GM11168 (cell line): ENCODE measurements at regions not wholly inside any gene's neighbourhood (a gene's known extent, or its start where the extent isn't known, plus 50 kb on each side); places are given as distances from the start of the nearest gene placed in this dataset.
"Not testable (repeated sequence)": the region's sequence is repeated elsewhere in the genome, so short reads cannot be mapped to it uniquely, and the experiment has no call there.

Experiments
- in situ Hi-C: fragments of 300-500 bp; cut with MboI; formaldehyde crosslinking; loops from one replicate; pipeline ENCODE4 v1.12.0; 2022; ENCODE audit warnings: low sequenced_read_pairs; ENCODE audit not compliant: unreplicated experiment

DNA sequence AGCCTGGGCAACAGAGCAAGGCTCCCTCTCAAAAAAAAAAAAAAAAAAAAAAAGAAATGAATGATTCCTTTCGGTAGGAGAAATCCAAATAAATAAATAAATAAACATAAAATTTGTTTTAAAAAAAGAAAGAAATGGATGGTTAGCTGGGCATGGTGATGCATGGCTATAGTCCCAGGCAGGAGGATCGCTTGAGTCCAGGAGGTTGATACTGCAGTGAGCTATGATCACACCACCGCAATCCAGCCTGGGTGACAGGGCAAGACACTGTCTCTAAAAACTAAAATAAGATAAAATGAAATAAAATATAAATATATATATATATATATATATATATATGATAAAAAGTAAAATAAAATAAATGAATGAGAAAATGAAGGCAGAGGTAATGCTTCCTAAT is 264.1 kb downstream of the GOLGA6L6 start:
- in situ Hi-C loops, result not testable (repeated sequence)

DNA sequence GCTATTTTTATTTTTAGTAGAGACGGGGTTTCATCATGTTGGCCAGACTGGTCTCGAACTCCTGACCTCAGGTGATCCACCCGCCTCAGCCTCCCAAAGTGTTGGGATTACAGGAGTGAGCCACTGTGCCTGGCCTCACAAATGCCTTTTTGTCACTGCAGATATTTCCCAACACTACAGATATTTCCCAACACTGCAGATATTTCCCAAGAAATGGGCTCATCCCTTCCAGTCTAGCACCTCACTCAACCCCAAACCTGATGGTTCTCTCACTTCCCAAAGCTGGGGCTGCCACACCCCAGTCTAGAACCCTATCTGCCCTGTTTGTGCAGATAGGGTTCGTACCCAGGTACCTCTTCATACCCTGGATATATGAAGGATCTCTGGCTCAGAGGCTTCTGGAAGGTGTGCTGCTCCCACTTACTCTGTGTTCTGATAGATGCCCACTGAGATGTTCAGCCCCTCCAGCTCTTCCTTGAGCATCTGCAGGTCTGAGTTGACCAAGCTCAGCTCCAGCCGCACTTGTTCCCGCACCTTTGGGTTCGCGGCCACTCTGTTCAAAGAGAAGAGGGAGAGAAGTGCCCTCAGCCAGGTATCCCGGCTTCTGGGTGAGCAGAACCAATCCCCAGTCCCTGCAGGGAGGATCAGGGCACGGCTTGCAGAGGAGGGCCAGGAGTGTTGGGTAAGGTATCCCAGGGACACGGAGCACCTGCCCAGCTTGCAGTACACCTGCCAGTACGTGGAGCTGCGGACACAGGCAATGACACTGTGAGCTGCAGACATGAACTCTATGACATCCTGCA is 265.1 kb downstream of the GOLGA6L6 start:
- in situ Hi-C loops, result not testable (repeated sequence)

DNA sequence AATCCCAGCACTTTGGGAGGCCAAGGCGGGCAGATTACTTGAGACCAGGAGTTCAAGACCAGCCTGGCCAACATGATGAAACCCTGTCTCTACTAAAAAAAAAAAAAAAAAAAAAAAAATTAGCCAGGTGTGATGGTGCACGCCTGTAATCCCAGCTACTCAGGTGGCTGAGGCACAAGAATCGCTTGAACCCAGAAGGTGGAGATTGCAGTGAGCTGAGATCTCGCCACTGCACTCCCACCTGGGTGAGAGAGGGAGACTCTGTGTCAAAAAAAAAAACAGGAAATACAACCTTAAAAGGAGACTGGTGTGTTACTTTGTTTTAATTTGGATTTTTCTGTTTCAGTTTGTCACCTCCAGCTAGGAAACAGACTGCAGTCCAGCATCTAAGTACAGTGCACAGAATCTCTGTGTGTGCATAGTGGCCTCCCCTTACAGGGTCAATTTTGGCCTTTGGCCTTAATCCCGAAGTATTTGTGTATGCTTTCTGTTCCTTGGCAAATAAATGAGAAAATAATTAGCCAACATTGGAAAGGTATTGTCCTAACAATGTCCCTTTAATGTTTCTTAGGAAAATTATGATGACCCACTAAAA is 266.1 kb downstream of the GOLGA6L6 start:
- in situ Hi-C loops, result not testable (repeated sequence)

DNA sequence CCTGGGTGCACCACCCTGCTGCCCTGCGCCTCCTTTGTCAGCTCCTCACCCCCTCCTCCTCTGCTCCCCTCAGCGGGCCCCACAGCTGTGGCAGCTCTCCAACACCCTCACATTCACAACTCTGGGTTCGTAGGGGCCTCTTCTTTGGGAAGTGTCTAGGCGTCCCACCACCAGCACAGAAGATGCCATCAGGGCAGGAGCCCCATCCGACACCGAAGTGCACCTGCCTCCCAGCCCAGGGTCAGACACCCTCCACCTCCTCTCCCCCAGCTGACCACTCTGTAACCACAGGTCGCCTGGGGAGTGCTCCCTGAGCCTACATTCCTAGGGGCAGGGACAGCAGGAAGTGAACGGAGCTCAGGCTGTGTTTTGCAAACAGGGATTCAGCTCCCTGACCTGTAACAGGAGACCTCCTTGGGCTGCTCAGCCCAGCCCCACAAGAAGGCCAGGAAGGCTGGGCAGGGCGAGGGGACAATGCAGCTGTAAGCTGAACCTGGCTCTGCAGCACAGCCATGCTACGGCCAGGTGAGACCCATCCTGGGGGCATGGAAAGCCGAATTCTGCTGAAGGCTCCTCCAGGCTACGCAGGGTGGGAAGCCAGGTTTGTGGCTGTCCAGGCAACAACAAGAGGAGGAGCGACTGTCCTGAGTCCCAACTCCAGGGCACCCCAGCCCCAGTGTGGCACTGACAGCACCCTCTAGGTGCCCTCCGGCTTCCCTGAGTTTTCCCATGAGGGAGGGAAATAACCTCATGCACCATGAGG is 269.0 kb downstream of the GOLGA6L6 start:
- in situ Hi-C loops, result no loop called here

DNA sequence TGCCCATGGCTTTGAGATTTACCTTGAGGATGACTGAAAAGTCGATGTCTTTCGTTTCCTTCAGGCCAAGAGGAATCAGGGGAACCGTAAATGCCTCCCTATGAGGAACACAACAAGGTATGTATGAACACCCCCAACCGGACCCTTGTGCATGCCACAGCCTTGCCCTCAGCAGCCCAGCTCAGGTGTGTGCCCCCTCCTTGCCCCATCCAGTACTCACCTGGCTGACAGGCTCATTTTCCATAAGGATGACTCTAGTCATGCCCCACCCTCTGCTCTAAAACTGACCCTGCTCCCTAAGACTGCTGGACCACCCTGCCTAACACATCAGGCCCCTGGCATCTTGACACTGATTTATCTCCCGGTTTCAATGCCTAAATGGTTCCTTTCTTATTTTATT is 270.0 kb downstream of the GOLGA6L6 start:
- in situ Hi-C loops, result no loop called here

DNA sequence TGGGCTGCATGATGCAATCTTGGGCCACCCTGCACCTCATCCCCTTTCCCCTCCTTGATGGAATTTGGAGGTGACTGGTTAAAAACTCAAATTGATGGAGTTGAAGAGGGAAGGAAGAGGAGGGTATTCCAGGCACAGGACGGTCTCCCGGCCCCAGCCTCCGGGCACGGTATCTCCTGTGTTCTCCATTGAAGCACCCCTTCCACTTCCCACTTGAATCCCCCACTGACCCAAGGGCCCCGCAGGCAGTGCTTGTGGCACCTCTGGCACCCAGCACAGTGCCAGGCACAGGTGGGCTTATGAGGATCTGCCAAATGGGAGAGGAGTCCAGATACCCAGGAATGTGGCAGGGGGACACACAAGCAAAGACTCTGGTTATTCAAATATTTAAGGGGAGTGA is 271.6 kb downstream of the GOLGA6L6 start:
- in situ Hi-C loops, result not testable (repeated sequence)

DNA sequence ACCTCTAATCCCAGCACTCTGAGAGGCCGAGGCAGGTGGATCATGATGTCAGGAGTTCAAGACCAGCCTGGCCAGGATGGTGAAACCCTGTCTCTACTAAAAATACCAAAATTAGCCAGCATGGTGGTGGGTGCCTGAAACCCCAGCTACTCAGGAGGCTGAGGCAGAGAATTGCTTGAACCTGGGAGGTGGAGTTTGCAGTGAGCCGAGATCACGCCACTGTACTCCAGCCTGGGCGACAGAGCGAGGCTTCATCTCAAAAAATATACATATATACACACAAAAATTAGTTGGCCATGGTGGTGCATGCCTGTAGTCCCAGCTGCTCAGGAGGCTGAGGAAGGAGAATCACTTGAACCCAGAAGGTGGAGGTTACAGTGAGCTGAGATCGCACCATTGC is 273.6 kb downstream of the GOLGA6L6 start:
- in situ Hi-C loops, result not testable (repeated sequence)

DNA sequence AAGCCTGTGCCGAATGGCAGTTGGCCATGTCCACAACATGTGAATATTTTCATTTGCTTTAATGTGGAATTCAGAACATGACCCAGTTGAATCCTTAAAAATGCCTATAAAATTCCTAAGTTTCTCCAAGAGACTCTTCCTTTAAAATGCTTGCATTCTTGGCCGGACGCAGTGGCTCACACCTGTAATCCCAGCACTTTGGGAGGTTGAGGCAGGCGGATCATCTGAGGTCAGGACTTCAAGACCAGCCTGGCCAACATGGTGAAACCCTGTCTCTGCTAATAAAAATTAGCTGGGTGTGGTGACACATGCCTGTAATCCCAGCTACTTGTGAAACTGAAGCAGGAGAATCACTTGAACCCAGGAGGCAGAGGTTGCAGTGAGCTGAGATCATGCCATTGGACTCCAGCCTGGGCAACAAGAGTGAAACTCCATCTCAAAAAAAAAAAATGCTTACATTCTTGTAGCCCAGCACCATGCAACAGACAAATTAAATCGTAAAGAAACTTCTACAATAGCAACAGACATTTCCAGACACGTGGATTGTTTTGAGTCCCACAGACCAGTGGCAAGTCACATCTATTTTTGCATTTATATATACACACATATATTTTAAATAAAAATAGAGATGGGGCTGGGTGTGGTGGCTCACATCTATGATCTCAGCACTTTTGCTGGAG is 274.4 kb downstream of the GOLGA6L6 start:
- in situ Hi-C loops, result not testable (repeated sequence)

DNA sequence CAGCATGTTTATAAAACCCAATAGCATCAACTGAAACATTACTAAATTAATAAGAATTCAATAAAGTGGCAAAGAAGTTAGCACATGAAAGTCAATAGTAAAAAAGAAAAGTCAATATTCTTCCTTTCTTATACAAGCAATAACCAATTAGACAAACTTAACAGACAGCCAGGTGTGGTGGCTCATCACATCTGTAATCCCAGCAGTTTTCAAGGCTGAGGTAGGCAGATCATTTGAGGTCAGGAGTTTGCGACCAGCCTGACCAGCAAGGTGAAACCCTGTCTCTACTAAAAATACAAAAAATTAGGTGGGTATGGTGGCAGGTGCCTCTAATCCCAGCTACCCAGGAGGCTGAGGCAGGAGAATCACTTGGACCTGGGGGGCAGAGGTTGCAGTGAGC is 275.9 kb downstream of the GOLGA6L6 start:
- in situ Hi-C loops, result not testable (repeated sequence)

DNA sequence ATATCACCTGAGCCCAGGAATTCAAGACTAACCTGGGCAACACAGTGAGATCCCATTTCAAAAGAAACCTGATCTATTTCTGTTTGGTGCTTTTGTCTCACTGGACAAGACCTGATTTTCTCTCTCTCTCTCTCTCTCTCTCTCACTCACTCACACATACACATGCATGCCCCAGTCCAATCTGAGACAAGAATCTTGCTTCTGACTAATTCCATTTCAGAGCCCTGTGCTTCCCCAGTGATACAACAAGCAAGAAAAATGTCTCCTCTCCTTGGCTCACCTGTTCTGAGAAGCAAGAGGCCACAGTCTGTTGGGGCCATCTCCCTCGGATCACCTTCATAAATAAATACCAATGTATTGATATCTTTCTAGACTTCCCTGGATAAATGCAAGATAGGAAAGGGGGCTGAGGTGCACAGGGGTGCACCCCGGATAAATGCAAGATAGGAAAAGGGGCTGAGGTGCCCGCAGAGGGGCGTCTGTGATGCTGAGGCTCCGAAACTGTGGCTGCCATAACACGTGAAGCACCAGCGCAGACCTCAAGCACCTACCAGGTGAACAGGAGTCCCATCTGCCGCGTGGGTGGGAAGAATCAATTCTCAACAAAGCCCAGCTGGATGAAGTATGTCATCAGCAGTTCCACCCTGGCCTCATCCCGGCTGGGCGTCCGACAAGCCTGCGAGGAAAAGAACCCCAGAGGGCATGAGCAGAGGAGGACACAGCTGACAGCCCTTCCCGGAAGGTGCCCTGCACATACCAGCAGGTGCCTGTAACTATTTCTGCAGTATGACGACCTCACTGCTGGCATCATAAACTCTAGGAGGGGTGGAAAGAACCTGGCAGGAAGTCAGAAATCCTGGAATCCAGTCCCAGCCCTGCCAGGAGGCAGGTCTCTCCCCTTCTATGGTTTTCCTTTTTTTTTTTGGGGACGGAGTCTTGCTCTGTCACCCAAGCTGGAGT is 280.0 kb downstream of the GOLGA6L6 start:
- in situ Hi-C loops, result not testable (repeated sequence)

DNA sequence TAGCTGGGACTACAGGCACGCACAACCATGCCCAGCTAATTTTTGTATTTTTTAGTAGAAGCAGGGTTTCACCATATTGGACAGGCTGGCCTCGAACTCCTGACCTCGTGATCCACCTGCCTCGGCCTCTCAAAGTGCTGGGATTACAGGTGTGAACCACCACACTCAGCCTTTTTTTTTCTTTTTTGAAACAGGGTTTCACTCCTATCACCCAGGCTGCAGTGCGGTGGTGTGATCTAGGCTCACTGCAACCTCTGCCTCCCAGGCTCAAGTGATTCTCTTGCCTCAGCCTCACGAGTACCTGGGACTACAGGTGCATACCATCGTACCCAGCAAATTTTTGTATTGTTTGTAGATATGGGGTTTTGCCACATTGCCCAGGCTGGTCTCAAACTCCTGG is 280.9 kb downstream of the GOLGA6L6 start:
- in situ Hi-C loops, result not testable (repeated sequence)

DNA sequence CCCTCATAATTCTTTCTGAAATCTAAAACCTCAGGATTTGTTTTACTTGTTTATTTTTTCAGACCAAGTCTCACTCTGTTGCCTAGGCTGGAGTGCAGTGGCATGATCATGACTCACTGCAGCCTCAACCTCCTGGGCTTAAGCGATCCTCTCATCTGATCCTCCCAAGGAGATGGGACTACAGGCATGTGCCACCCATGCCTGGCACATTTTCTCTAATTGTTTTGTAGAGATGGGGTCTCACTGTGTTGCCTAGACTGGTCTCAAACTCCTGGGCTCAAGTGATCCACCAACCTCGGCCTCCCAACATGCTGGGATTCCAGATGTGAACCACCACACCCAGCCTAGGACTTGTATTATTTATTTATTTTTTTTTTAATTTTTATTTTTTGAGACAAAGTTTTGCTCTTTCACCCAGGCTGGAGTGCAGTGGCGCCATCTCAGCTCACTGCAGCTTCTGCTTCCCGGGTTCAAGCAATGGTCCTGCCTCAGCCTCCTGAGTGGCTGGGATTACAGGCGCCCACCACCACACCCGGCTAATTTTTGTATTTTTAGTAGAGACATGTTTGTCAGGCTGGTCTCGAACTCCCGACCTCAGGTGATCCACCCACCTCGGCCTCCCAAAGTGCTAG is 281.9 kb downstream of the GOLGA6L6 start:
- in situ Hi-C loops, result not testable (repeated sequence)

DNA sequence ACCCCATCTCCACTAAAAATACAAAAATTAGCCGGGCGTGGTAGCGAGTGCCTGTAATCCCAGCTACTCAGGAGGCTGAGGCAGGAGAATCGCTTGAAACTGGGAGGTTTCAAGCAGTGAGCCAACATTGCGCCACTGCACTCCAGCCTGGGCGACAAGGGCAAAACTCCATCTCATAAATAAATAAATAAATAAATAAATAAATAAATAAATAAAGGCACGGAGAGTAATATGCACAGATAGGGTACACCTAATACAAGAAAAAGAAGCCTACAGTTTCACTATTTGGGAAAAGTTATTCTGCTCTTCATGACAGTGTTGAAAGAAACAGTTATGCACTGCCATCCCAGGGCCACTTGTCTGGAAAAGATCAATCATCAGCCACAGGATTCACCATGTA is 285.2 kb downstream of the GOLGA6L6 start:
- in situ Hi-C loops, result not testable (repeated sequence)

DNA sequence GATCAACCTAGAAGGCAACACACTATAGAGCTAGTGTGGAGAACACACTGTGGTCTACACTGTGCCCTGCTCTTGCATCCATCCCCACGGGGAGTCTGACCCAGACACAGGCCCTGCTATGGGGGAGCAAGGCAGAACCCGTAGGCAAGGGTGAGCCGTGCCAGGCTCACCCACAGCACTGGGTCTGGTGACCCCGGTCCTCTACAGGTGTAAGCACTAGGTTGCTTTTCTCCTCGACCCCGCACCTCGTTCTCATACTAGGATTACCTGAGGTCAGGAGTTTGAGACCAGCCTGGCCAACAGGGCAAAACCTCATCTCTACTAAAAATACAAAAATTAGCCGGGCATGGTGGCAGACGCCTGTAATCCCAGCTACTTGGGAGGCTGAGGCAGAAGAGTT is 286.0 kb downstream of the GOLGA6L6 start:
- in situ Hi-C loops, result not testable (repeated sequence)

DNA sequence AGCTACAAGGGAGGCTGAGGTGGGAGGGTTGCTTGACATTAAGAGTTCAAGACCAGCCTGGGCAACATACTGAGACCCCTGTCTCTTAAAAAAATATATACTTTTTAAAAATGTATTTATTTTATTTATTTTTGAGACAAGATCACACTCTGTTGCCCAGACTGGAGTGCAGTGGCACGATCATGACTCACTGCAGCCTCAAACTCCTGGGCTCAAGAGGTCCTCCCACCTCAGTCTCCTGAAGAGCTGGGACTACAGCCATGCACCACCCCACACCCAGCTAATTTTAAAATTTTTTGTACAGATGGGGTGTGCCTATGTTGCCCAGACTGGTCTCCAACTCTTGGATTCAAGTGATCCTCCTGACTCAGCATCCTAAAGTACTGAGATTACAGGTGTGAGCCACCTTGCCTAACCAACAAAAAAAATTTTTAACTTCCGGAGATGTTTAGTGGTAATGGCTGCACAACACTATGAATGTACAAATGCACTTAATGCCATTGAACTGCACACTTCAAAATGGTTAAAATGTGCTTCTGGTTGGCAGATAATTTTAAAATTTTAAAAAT is 288.5 kb downstream of the GOLGA6L6 start:
- in situ Hi-C loops, result not testable (repeated sequence)

DNA sequence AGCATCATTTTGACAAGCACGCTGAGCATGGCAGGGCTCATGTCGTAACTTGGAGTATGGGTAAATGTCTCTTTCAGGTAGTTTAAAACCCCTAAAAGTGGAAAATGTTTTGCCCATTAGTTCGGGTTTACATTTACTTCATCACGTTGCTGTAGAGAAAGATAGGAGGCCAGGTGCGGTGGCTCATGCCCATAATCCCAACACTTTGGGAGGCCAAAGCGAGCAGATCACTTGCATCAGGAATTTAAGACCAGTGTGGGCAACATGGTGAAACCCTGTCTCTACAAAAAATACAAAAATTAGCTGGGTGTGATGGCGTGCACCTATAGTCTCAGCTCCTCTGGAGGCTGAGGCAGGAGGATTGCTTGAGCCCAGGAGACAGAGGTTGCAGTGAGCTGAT is 289.6 kb downstream of the GOLGA6L6 start:
- in situ Hi-C loops, result not testable (repeated sequence)

DNA sequence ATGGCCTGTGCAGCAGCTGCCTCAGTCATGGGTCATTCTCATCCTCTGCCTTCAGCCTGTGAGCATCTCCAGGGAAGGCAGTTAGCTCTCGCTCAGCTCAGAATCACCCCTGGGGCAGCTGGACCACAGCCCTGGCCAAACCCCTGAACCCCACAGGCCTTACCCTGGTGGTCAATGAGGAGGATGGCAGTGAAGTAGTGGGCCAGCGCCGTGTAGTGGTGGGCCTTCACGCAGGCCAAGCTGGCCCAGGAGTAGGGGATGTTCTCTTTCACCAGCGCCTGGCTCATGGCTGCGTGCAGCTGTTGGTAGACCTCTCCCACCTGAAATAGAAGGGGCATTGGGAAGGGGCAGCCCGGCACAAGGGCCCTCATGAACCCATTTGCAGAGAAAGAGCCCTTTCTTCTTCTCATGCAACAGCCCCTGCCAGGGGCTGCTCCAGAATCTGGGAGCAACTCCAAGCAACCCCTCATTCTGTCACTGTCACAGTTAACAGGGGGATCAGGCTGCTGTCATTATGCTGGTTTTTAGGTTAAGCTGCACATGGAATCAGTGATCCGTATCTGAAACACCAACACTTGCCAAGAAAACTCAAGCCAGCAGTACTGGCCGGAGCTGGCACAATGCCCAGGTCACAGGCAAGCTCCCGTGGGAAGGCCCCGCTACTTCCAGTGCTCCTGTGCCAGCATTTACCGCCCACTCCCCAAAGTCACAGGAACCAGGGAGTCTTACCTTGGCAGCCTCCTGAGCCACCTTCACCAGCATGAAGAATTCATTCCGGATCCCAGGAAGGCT is 290.2 kb downstream of the GOLGA6L6 start:
- in situ Hi-C loops, result not testable (repeated sequence)

DNA sequence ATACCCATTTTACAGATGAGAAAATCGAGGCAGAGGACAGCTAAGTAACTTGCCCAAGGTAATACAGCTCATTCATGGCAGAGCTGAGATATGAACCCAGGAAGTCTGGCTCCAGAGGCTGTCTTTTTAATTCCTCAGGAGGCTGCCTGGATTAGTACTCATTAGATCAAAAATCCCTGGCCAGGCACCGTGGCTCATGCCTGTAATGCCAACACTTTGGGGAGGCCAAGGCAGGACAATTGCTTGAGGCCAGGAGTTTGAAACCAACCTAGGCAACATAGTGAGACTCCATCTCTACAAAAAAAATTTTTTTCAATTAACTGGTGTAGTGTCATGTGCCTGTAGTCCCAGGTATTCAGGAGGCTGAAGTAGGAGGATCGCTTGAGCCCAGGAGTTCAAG is 291.4 kb downstream of the GOLGA6L6 start:
- in situ Hi-C loops, result not testable (repeated sequence)
